Osteoblast (primary cell): ENCODE measurements at regions not wholly inside any gene's neighbourhood (a gene's known extent, or its start where the extent isn't known, plus 50 kb on each side); places are given as distances from the start of the nearest gene placed in this dataset.

Experiments used
- DNase-seq: peaks from one replicate; pipeline ENCODE4 v3.0.0; 2011; ENCODE audit warnings: low spot score, mixed read lengths; ENCODE audit not compliant: insufficient read length; ENCODE audit errors: missing footprints
- H2AFZ ChIP-seq: 2 replicates; pipeline ENCODE4 v1.6.0; 2011; ENCODE audit warnings: mild to moderate bottlenecking, low read length
- H3K27ac ChIP-seq: 2 replicates; pipeline ENCODE4 v1.5.1; 2011; ENCODE audit warnings: mild to moderate bottlenecking, low read depth, low read length, moderate library complexity
- H3K27me3 ChIP-seq: 2 replicates; pipeline ENCODE4 v1.6.0; 2012; ENCODE audit warnings: mild to moderate bottlenecking, control low read depth, inconsistent platforms, low read length, moderate library complexity; ENCODE audit not compliant: insufficient read depth
- H3K36me3 ChIP-seq: 2 replicates; pipeline ENCODE4 v1.5.1; 2011; ENCODE audit warnings: mild to moderate bottlenecking, low read length, control low read depth, moderate library complexity; ENCODE audit not compliant: insufficient read depth
- H3K4me1 ChIP-seq: 2 replicates; pipeline ENCODE4 v1.5.1; 2011; ENCODE audit warnings: mild to moderate bottlenecking, low read length, control low read depth, moderate library complexity; ENCODE audit not compliant: insufficient read depth
- H3K4me2 ChIP-seq: 2 replicates; pipeline ENCODE4 v1.6.0; 2011; ENCODE audit warnings: mild to moderate bottlenecking, low read length; ENCODE audit not compliant: insufficient read depth
- H3K4me3 ChIP-seq: fragments of 200-600 bp; sonication (generic); 3 replicates; pipeline ENCODE4 v1.5.1; 2012; ENCODE audit warnings: mild to moderate bottlenecking, low read length, inconsistent platforms; ENCODE audit not compliant: insufficient read depth
- H3K79me2 ChIP-seq: 2 replicates; pipeline ENCODE4 v1.6.0; 2012; ENCODE audit warnings: mild to moderate bottlenecking, low read length, control low read depth, inconsistent platforms; ENCODE audit not compliant: insufficient read depth
- H3K9me3 ChIP-seq: 2 replicates; pipeline ENCODE4 v1.5.1; 2011; ENCODE audit warnings: low read depth, low read length, control low read depth
- H4K20me1 ChIP-seq: 2 replicates; pipeline ENCODE4 v1.6.0; 2012; ENCODE audit warnings: mild to moderate bottlenecking, low read length, control low read depth; ENCODE audit not compliant: insufficient read depth
- TF ChIP-seq, protein P1 (sequence below): IDR thresholded peaks from 2 replicates; pipeline ENCODE4 v1.5.1; 2011; ENCODE audit warnings: mild to moderate bottlenecking, low read depth, low read length, moderate library complexity; ENCODE audit errors: extremely low read depth

DNA sequence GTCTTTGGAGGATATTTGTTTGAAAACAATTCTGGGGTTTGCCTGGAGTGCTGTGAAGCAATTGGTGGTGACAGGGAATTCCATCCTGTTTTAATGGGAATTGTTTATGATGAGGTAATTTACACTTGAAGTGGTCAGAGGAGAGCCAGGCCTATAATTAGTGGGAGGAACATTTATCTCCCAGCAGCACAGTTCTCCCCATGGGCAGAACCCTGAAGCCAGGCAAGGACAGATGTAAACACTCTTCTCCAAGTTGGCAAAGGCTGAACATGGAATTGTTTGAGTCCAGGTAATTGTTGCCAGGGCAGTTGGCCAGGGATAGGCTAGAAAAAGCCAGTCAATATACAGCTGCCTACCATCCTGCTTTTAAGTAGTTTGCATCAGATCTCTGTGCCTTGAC lies 789.7 kb downstream of the FRK start:
- Histone ChIP-seq H3K27ac (no peak overlapping the region), H3K9me3 (no peaks in the 10 kb centered on the region), H3K4me2 (no peak overlapping the region), H3K4me1 (no peaks in the 10 kb centered on the region), H2AFZ (no peak overlapping the region), H3K4me3 (no peak overlapping the region), H3K36me3 (no peaks in the 10 kb centered on the region), H4K20me1 (no peaks in the 10 kb centered on the region), H3K79me2 (no peaks in the 10 kb centered on the region), H3K27me3 (no peaks in the 10 kb centered on the region)
- TF ChIP-seq, protein P1, sequence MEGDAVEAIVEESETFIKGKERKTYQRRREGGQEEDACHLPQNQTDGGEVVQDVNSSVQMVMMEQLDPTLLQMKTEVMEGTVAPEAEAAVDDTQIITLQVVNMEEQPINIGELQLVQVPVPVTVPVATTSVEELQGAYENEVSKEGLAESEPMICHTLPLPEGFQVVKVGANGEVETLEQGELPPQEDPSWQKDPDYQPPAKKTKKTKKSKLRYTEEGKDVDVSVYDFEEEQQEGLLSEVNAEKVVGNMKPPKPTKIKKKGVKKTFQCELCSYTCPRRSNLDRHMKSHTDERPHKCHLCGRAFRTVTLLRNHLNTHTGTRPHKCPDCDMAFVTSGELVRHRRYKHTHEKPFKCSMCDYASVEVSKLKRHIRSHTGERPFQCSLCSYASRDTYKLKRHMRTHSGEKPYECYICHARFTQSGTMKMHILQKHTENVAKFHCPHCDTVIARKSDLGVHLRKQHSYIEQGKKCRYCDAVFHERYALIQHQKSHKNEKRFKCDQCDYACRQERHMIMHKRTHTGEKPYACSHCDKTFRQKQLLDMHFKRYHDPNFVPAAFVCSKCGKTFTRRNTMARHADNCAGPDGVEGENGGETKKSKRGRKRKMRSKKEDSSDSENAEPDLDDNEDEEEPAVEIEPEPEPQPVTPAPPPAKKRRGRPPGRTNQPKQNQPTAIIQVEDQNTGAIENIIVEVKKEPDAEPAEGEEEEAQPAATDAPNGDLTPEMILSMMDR, result no peak
- no peak for DNase-seq

DNA sequence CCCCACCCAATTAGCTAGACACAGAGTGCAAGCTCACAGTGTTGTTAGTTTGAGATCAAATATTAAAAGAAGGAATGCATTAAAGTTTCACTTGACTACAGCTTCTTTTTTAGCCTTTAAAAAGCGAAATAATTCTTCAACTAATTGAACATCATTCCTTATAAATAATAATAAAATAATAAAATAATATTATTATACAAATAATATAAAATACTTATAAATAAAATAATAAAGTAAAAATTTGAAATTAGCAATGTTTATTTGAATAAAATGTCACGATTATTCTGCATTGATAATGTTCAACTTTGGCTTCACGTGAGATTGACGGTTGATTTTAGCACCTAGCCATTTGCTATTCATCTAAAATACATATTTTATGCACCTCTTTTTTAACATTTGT lies 819.3 kb downstream of the FRK start:
- TF ChIP-seq, protein P1, result no peak
- no peak overlapping the region for H3K4me2 ChIP-seq

DNA sequence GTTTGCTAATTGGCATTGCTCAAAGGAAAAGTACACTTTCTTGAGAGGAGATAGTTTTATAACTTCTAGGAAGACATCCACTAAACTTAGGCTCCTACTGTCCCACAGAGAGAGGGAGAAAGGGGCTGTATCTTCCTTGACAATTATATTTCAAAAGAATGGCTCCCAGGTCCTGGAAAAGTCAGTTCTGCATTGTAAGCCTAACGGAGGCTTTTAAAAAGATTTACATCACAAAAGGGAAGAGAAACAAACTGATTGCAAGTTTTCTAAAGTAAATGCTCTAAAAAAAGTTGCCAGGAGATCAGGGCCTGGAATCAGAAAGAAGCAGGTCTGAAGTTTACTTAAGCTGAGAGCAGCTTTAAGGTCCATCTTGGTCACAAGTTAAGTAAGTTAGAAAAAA lies 839.5 kb downstream of the FRK start:
- TF ChIP-seq, protein P1, result no peak
- Histone ChIP-seq H4K20me1 (no peaks in the 10 kb centered on the region), H3K27ac (no peak overlapping the region), H3K9me3 (no peaks in the 10 kb centered on the region), H3K27me3 (no peaks in the 10 kb centered on the region), H2AFZ (no peak overlapping the region), H3K79me2 (no peaks in the 10 kb centered on the region), H3K4me1 (no peaks in the 10 kb centered on the region), H3K36me3 (no peaks in the 10 kb centered on the region), H3K4me3 (no peak overlapping the region), H3K4me2 (no peak overlapping the region)
- DNase-seq, result peak; percentile 10

More for the DNA sequence above, 819.3 kb downstream of the FRK start:
- H3K27me3 ChIP-seq, result no peaks in the 10 kb centered on the region
- no peak overlapping the region for H2AFZ ChIP-seq
- H4K20me1 ChIP-seq, result no peaks in the 10 kb centered on the region
- no peak overlapping the region for H3K4me3 ChIP-seq
- no peaks in the 10 kb centered on the region for H3K9me3 ChIP-seq
- no peak overlapping the region for H3K27ac ChIP-seq
- H3K4me1 ChIP-seq, result no peaks in the 10 kb centered on the region
- no peaks in the 10 kb centered on the region for H3K36me3 ChIP-seq
- H3K79me2 ChIP-seq, result no peaks in the 10 kb centered on the region
- no peak for DNase-seq

DNA sequence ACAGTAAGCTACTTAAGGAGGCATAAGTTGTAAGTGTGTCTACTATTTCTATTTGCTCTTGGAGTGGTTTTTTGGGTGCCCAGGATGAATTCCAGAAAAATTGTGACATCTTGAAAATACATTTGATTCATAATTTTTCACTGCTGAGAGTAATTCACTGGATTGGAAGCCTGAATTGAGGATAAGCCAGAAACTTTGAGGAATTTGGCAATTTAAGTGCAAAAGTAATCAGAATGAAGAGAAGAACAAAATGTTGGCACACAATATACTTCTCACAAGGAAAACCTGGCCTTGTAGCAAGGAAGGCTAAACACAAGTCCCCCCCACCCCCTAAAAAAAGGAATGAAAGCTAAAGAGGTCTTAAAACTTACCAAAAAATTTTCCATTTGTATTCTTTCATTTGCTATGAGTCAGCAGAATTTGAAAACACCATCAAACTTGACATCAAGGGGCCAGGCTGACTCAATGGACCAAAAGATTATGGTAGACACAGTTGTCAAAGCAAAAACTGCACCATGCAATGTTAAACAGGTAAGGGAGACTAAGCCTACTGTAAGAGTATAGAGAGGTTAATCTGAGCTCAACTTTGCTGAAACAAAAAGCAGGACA lies 840.0 kb downstream of the FRK start:
- Histone ChIP-seq H3K4me1 (no peaks in the 10 kb centered on the region), H3K4me2 (no peak overlapping the region), H4K20me1 (no peaks in the 10 kb centered on the region), H3K9me3 (no peaks in the 10 kb centered on the region), H3K27me3 (no peaks in the 10 kb centered on the region), H3K27ac (no peak overlapping the region), H3K36me3 (no peaks in the 10 kb centered on the region), H2AFZ (no peak overlapping the region), H3K4me3 (no peak overlapping the region), H3K79me2 (no peaks in the 10 kb centered on the region)
- TF ChIP-seq, protein P1, result no peak
- no peak for DNase-seq
